GM18526 (cell line): ENCODE measurements at regions not wholly inside any gene's neighbourhood (a gene's known extent, or its start where the extent isn't known, plus 50 kb on each side); places are given as distances from the start of the nearest gene placed in this dataset.

ENCODE experiments used
- POLR2A ChIP-seq: IDR thresholded peaks from 3 replicates; pipeline ENCODE4 v1.6.1; 2011; ENCODE audit not compliant: insufficient read length; ENCODE audit errors: extremely low read depth

DNA sequence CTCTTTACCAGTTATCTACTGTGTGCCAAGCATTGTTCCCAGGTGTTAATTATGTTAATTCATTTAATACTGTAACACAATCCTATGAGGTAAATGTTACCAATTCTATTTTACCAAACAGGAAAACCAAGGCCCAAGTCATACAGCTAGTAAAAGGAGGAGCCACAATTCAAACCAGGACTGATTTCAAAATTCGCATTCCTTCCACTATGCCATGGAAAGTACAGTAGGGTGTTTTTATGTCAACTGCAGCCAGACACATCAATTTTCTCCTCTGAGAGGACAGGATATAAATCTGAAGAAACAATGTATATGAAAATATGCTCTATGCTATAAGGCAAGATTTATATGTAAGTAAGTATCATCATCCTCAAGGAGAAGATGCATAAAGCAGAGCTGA lies 104.3 kb downstream of the RPL27A start:
- no peak for TF ChIP-seq POLR2A

DNA sequence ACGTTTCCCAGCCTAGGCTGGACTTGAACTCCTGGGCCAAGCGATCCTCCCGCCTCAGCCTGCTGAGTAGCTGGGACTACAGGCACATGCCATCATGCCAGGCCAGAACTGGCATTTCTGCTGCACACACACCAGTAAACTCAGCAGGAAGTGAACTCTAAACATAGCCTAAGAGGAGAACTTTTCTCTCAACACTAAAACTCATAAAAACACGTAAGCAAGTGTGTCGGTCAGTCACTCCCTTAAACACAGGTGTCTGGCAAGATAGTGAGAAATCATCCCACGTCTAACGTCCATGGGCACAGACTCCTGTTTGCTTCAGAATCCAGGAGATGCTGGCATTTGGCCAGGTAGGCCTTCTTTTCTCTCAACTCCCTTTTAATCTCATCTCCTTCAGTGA lies 104.8 kb downstream of the RPL27A start:
- no peak for TF ChIP-seq POLR2A

DNA sequence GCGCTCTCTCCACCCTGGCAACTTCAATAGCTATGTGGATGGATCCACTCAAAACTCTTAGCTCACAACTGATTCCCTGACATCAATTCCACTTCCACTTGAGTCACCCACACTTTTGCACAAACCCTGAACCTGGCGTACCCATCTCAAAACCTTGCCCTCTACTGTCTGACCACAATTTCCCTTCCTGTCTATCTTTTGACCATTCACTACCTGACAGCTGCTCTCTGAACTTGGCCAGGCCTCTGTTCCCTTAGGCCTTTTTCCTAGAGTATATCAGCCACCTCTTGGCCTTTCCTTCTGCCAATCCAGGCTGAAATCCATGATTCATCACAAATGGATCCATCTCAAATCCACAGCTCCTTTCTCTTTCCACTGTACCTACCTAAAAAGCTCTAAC lies 106.0 kb downstream of the RPL27A start:
- no peak for TF ChIP-seq POLR2A

DNA sequence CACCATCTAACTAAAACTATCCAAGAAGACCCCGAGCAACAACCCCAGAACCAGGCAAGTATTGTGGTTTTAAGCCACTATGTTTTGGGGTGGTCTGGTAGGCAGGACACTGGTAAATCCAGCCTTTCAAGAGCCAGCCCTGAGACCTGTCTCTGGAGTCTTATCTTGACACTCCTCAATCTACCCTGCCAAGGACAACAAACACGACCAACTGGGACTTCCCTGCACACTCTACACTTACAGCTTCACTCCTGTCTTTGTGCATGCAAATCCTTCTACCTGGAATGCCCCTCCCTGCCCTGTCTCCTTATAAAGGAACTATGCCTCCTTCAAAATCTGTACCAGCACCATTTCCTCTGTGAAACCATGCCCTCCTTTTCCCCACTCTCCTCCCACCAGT lies 107.3 kb downstream of the RPL27A start:
- no peak for TF ChIP-seq POLR2A

- no peak for TF ChIP-seq POLR2A
These were observed 108.4 kb downstream of the RPL27A start for GRCh38 chr11:8790968-8791367.

DNA sequence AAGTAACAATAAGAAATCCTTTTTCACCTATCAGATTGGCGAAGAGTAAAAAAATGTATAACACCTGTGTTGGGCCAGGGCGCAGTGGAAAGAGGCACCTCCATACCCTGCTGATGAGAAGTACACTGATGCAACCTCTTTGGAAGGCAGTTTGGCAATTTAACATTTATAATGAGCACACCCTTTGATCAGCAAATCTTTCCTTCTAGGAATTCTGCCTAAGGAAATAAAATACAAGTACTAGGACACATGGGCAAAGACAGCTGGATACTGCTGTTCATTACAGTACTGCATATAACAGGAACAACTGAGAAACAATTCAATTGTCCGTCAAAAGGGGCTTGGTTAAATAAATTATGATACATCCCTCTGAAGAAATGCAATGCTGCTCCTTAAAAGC lies 110.1 kb downstream of the RPL27A start:
- TF ChIP-seq POLR2A: no peak

GRCh38 chr11:8793114-8793777 lies 110.7 kb downstream of the RPL27A start:
- no peak for TF ChIP-seq POLR2A

DNA sequence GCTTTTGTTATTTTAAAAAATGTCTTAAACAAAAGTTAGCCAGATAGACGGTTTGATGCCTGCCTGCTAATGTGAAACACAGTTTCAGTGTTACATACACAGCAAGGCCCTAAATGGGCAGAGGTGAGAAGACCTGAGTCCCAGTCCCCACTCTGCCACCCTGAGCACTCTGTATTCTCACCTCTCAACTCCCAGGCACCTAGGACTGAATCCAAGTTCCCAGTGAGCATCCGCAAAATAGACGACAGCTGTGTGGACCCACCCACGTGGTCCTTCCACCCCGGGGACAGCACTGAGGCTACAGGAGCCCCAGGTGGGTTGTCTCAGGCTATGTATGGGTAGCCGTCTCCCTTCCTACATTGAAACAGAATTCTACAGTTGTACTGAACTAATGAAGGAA lies 111.5 kb downstream of the RPL27A start:
- no peak for TF ChIP-seq POLR2A

DNA sequence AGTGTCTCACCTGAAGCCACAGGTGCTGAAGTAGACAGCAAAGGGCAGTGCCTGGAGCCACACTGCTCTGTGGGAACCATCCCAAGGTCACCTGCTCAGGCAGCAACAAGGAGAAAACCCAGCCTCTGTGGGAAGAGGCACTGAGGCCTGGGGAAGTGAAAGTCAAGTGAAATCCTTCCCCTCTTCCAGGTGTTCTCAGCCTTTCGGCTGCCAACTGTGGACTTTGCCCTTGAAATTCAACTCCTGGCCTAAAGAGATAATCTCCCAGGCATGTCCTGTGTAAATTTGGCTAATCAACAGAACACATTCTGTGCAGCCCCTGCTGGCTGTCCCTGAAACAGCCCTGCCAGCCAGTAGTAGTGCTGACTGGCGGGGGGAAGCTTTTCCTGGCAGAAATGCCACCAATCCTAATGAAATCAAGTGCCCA lies 112.1 kb downstream of the RPL27A start:
- no peak for TF ChIP-seq POLR2A

GRCh38 chr11:8796941-8797340 lies 114.0 kb upstream of the AKIP1 start:
- no peak for TF ChIP-seq POLR2A

DNA sequence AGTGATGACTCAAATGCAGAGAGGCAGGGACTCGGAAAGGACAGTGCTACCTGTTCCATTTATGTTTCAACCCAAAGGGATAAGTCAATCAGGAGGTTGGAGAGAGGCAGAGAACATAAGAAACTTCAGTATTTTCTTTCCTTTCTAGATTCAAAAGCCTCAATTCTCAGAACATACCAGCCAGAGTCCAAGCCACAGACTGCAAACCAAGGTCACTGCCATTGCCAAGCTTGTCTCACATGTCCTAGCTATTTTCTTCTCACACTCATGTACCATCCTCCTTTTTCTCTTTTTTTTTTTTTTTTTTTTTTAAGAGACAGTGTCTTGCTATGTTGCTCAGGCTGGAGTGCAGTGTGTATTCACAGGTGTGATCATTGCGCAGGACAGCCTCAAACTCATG lies 111.7 kb upstream of the AKIP1 start:
- no peak for TF ChIP-seq POLR2A

- TF ChIP-seq POLR2A: no peak
These were observed 110.4 kb upstream of the AKIP1 start for GRCh38 chr11:8800520-8801110.

- TF ChIP-seq POLR2A: no peak
These were observed 109.9 kb upstream of the AKIP1 start for GRCh38 chr11:8801121-8801520.

DNA sequence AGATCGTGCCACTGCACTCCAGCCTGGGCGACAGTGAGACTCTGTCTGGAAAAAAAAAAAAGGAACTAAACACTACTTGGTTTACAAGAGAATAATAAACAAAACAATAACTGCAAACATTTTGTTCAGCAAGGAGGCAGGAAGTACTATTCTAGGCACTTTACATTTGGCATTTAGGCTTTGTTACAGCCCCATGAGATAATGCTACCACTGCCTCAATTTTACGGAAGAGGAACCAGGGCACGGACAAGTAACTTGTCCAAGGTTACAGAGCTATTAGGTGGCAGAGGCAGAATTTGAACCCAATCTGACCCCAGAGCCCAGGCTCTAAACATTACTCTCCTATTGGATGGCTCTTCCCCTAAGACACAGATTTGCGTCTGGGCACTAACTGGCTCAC lies 108.7 kb upstream of the AKIP1 start:
- no peak for TF ChIP-seq POLR2A

DNA sequence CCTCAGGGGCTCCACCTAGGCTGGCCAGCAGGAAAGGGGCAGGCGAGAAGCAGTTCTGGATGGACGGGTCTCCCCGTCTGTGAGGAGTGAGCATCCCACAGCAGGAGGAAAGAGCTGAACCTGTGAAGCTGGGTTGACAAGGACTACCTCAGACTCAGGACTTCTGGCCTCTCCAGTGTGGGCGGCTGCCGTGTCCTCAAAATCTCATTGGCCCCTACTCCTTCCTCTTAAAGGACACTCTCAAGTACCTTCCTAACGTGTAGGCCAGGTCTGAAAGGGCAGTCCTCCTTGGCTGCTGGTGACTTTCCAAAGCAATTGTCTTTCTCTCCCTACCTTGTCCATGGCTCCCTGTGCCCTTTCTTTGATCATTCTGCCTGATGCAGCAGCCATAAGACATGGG lies 107.0 kb upstream of the AKIP1 start:
- no peak for TF ChIP-seq POLR2A

- no peak for TF ChIP-seq POLR2A
These were observed 105.7 kb upstream of the AKIP1 start for GRCh38 chr11:8805296-8805695.

GRCh38 chr11:8806974-8807373 lies 104.0 kb upstream of the AKIP1 start:
- no peak for TF ChIP-seq POLR2A

DNA sequence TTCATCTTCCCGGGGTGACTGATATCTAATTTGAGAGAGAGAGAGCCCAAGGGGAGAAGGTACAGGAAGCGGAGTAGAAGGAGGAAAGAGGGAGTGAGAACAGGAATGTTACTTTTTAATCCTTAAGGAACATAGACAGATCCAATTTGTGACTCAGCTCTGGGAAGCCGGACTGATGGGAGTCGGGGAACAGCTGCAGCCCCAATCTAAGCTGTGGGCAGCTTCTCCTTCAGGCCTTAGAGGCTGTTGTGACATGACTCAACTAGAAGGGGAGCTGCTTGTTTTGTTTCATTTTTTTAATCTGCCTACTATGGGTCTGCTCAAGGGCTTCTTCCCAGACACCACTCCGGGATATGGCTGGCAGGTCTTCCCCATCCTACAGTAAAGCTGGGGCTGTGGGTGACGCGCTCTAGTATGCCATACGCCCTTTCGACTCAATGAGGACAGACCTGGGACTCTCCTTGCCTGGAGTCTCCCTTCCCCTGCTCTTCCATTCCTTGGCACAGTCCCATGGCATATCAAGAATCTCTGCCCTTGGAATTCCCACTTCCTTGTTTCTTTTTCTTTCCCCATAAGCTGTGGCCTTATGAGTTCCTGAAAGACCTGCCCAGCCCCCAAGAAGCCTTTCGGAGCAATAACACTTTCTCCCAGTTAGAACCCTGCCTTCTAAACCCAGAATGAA lies 103.3 kb upstream of the AKIP1 start:
- TF ChIP-seq POLR2A: no peak
